IPS DF 6.9 (cell line): ENCODE measurements at regions not wholly inside any gene's neighbourhood (a gene's known extent, or its start where the extent isn't known, plus 50 kb on each side); places are given as distances from the start of the nearest gene placed in this dataset.

Experiments
- DNase-seq: peaks from one replicate; pipeline ENCODE4 v3.0.0-alpha.2; 2013; ENCODE audit warnings: low read depth, low spot score
- H3K27ac ChIP-seq: one replicate; pipeline ENCODE4 v1.5.1; 2013; ENCODE audit warnings: low read length, control low read depth
- H3K27me3 ChIP-seq: 2 replicates; pipeline ENCODE4 v1.6.1; 2013; ENCODE audit warnings: mild to moderate bottlenecking, low read length; ENCODE audit not compliant: control insufficient read depth, insufficient read depth
- H3K36me3 ChIP-seq: 2 replicates; pipeline ENCODE4 v1.6.1; 2013; ENCODE audit warnings: low read length; ENCODE audit not compliant: control insufficient read depth, insufficient read depth
- H3K4me1 ChIP-seq: 2 replicates; pipeline ENCODE4 v1.6.1; 2013; ENCODE audit warnings: low read length; ENCODE audit not compliant: control insufficient read depth, insufficient read depth
- H3K4me3 ChIP-seq: 2 replicates; pipeline ENCODE4 v1.5.1; 2013; ENCODE audit warnings: mild to moderate bottlenecking, low read length
- H3K9me3 ChIP-seq: 2 replicates; pipeline ENCODE4 v1.6.1; 2013; ENCODE audit warnings: low read length, inconsistent platforms; ENCODE audit not compliant: control insufficient read depth, insufficient read depth
- WGBS: extraction: QIAGEN DNeasy Blood & Tissue Kit; methylation state at CpG from one replicate; pipeline ENCODE4 v1.1.7; 2013; ENCODE audit warnings: mixed read lengths, missing lambda C conversion rate; ENCODE audit not compliant: insufficient read length, insufficient coverage; 5-methylcytosine and 5-hydroxymethylcytosine counted together

- no peak for DNase-seq
- Histone ChIP-seq H3K27me3 (no peaks in the 10 kb centered on the region), H3K36me3 (no peaks in the 10 kb centered on the region), H3K4me1 (no peaks in the 10 kb centered on the region), H3K9me3 (no peaks in the 10 kb centered on the region), H3K4me3 (no peak overlapping the region), H3K27ac (no peak overlapping the region)
Measured at GRCh38 chr1:78715181-78715661, 65.6 kb downstream of the IFI44 start.

GRCh38 chr1:78716186-78716585, 66.6 kb downstream of the IFI44 start:
- H3K4me1 ChIP-seq: no peaks in the 10 kb centered on the region
- no peak overlapping the region for H3K4me3 ChIP-seq
- no peaks in the 10 kb centered on the region for H3K9me3 ChIP-seq
- H3K27ac ChIP-seq: no peak overlapping the region
- DNase-seq: no peak
- H3K36me3 ChIP-seq: no peaks in the 10 kb centered on the region
- no peaks in the 10 kb centered on the region for H3K27me3 ChIP-seq

- H3K4me1 ChIP-seq: no peaks in the 10 kb centered on the region
- no CpG with 5 or more reads among the region's 2 CpGs for WGBS
Measured at GRCh38 chr1:78718566-78718965, 68.9 kb downstream of the IFI44 start.

GRCh38 chr1:78721136-78721535, 71.5 kb downstream of the IFI44 start:
- WGBS: no CpG with 5 or more reads among the region's 3 CpGs
- Histone ChIP-seq H3K9me3 (no peaks in the 10 kb centered on the region), H3K27ac (no peak overlapping the region), H3K4me1 (no peaks in the 10 kb centered on the region), H3K27me3 (no peaks in the 10 kb centered on the region), H3K4me3 (no peak overlapping the region), H3K36me3 (no peaks in the 10 kb centered on the region)
- no peak for DNase-seq

More at GRCh38 chr1:78718566-78718965, 68.9 kb downstream of the IFI44 start:
- no peaks in the 10 kb centered on the region for H3K9me3 ChIP-seq
- H3K27ac ChIP-seq: no peak overlapping the region
- no peak for DNase-seq
- no peaks in the 10 kb centered on the region for H3K27me3 ChIP-seq
- H3K4me3 ChIP-seq: no peak overlapping the region
- no peaks in the 10 kb centered on the region for H3K36me3 ChIP-seq

GRCh38 chr1:78722105-78722504, 72.5 kb downstream of the IFI44 start:
- H3K4me3 ChIP-seq: no peak overlapping the region
- no peaks in the 10 kb centered on the region for H3K9me3 ChIP-seq
- no peak for DNase-seq
- H3K27me3 ChIP-seq: no peaks in the 10 kb centered on the region
- no peaks in the 10 kb centered on the region for H3K4me1 ChIP-seq
- H3K27ac ChIP-seq: no peak overlapping the region
- H3K36me3 ChIP-seq: no peaks in the 10 kb centered on the region
- no CpG with 5 or more reads among the region's 2 CpGs for WGBS

- no peak for DNase-seq
- no peaks in the 10 kb centered on the region for H3K9me3 ChIP-seq
- H3K4me1 ChIP-seq: no peaks in the 10 kb centered on the region
- no peaks in the 10 kb centered on the region for H3K36me3 ChIP-seq
- no CpG with 5 or more reads among the region's 1 CpG for WGBS
- H3K27ac ChIP-seq: no peak overlapping the region
- no peak overlapping the region for H3K4me3 ChIP-seq
- H3K27me3 ChIP-seq: no peaks in the 10 kb centered on the region
Measured at GRCh38 chr1:78722521-78722920, 72.9 kb downstream of the IFI44 start.

- WGBS: no CpG with 5 or more reads among the region's 3 CpGs
- no peak for DNase-seq
- Histone ChIP-seq H3K4me3 (no peak overlapping the region), H3K9me3 (no peaks in the 10 kb centered on the region), H3K27me3 (no peaks in the 10 kb centered on the region), H3K36me3 (no peaks in the 10 kb centered on the region), H3K27ac (no peak overlapping the region), H3K4me1 (no peaks in the 10 kb centered on the region)
Measured at GRCh38 chr1:78722947-78723346, 73.3 kb downstream of the IFI44 start.

GRCh38 chr1:78726686-78727085, 77.1 kb downstream of the IFI44 start:
- no peak overlapping the region for H3K4me3 ChIP-seq
- no CpG with 5 or more reads among the region's 1 CpG for WGBS
- no peaks in the 10 kb centered on the region for H3K36me3 ChIP-seq
- DNase-seq: no peak
- H3K9me3 ChIP-seq: no peaks in the 10 kb centered on the region
- H3K27ac ChIP-seq: no peak overlapping the region
- no peaks in the 10 kb centered on the region; the same call in 1 of the 2 replicates for H3K4me1 ChIP-seq
- H3K27me3 ChIP-seq: no peaks in the 10 kb centered on the region

GRCh38 chr1:78728359-78728758, 78.7 kb downstream of the IFI44 start:
- no CpG with 5 or more reads among the region's 12 CpGs for WGBS

GRCh38 chr1:78730054-78730453, 80.4 kb downstream of the IFI44 start:
- no peaks in the 10 kb centered on the region for H3K9me3 ChIP-seq
- no peak overlapping the region for H3K4me3 ChIP-seq
- H3K27ac ChIP-seq: no peak overlapping the region
- no peaks in the 10 kb centered on the region; the same call in 1 of the 2 replicates for H3K4me1 ChIP-seq
- H3K27me3 ChIP-seq: no peaks in the 10 kb centered on the region
- DNase-seq: no peak
- no peaks in the 10 kb centered on the region for H3K36me3 ChIP-seq

More at GRCh38 chr1:78728359-78728758, 78.7 kb downstream of the IFI44 start:
- DNase-seq: no peak
- H3K4me3 ChIP-seq: no peak overlapping the region
- H3K36me3 ChIP-seq: no peaks in the 10 kb centered on the region
- H3K27me3 ChIP-seq: no peaks in the 10 kb centered on the region
- no peaks in the 10 kb centered on the region for H3K9me3 ChIP-seq
- H3K4me1 ChIP-seq: no peaks in the 10 kb centered on the region; the same call in 1 of the 2 replicates
- no peak overlapping the region for H3K27ac ChIP-seq

- Histone ChIP-seq H3K27ac (no peak overlapping the region), H3K4me3 (no peak overlapping the region), H3K4me1 (no peaks in the 10 kb centered on the region; the same call in 1 of the 2 replicates), H3K36me3 (no peaks in the 10 kb centered on the region), H3K27me3 (no peaks in the 10 kb centered on the region), H3K9me3 (no peaks in the 10 kb centered on the region)
- DNase-seq: no peak
- WGBS: no CpG with 5 or more reads among the region's 5 CpGs
Measured at GRCh38 chr1:78731674-78732073, 82.0 kb downstream of the IFI44 start.
